ENCODE measurements at regions not wholly inside any gene's neighbourhood (a gene's known extent, or its start where the extent isn't known, plus 50 kb on each side); places are given as distances from the start of the nearest gene placed in this dataset.

DNA sequence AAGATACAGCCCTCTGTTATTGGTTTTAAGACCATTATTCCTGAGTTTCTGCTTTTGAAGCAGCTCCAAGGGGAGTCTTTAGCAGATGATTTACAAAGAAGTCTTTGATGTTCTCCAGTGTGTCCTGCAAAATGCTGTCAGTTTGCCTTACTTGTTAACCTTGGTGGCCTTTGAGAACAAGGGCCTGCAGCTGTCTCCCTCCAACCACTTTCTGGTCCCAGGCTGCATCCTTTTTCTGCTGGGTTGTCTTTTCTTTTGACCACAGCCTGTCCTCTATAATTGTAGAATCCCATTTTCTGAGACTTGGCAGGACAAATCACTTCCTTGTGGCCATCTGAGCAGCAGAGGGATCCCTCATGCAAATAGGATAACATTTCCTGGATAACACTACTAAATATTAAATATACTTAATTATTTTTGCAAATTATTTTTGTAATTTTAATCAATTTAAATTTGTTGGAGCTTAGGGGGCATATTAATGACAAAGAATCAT lies 281.4 kb downstream of the DMRT2 start:
- TF ChIP-seq POLR2A (IDR thresholded peaks at IDR 0.05; ENCODE audit: low read depth, low read length) (no peak), POLR2AphosphoS5 (IDR thresholded peaks at IDR 0.05; ENCODE audit: insufficient read depth, low read depth, low read length) (no peak)
- TF ChIP-seq, protein P1, sequence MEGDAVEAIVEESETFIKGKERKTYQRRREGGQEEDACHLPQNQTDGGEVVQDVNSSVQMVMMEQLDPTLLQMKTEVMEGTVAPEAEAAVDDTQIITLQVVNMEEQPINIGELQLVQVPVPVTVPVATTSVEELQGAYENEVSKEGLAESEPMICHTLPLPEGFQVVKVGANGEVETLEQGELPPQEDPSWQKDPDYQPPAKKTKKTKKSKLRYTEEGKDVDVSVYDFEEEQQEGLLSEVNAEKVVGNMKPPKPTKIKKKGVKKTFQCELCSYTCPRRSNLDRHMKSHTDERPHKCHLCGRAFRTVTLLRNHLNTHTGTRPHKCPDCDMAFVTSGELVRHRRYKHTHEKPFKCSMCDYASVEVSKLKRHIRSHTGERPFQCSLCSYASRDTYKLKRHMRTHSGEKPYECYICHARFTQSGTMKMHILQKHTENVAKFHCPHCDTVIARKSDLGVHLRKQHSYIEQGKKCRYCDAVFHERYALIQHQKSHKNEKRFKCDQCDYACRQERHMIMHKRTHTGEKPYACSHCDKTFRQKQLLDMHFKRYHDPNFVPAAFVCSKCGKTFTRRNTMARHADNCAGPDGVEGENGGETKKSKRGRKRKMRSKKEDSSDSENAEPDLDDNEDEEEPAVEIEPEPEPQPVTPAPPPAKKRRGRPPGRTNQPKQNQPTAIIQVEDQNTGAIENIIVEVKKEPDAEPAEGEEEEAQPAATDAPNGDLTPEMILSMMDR (IDR thresholded peaks at IDR 0.05; ENCODE audit: extremely low read depth in 1 of 2, insufficient read depth in 1 of 2, low read depth in 1 of 2, low read length in 2 of 2) = no peak

Data from endothelial cell of umbilical vein (primary cell).